GM21717 (cell line): ENCODE measurements at regions not wholly inside any gene's neighbourhood (a gene's known extent, or its start where the extent isn't known, plus 50 kb on each side); places are given as distances from the start of the nearest gene placed in this dataset.

Experiments used
- ATAC-seq: cut with Tn5 transposase; IDR thresholded peaks from one replicate; pipeline ENCODE4 v1.9.1; 2021; ENCODE audit warnings: mild to moderate bottlenecking, moderate library complexity; ENCODE audit not compliant: unreplicated experiment

- ATAC-seq: no peak
Measured at GRCh38 chr22:48697694-48698276, 1129.9 kb downstream of the BRD1 start.

DNA sequence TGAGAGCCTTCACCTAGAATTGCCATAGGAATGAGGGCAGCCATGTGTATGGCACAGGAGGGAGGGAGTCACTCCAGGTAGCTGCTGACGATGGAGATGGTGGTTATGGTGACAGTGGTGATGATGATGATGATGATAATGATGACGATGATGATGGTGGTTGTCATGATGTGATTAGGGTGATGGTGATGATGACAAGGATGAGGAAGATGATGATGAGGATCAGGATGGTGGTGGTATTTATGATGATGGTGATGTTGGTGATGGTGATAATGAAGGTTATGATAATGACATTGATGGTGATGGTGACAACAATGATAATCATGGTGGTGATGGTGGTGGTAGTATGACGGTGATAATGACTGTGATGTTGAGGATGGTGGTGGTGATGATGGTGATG lies 1130.5 kb downstream of the BRD1 start:
- ATAC-seq: no peak

DNA sequence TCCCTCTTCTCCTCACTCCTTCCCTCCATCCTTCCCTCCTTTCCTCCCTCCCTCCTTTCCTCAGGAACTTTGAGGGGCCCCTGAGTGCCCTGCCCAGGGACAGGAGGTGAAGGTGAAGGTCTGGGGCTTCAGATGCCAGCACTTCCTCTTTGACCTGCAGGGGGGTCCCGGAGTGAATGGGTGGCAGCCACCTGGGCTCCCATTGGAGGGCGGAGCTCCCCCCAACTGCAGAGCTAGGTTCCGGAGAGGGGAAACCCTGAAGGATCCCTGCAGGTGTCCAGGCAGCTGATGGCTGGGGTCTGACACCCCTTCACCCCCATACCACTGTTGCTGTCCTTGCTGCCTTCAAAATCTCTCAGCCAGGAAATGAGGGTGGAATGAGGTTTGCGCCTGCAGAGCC lies 1131.3 kb downstream of the BRD1 start:
- ATAC-seq: no peak

GRCh38 chr22:48695731-48696305 lies 1131.9 kb downstream of the BRD1 start:
- no peak for ATAC-seq

DNA sequence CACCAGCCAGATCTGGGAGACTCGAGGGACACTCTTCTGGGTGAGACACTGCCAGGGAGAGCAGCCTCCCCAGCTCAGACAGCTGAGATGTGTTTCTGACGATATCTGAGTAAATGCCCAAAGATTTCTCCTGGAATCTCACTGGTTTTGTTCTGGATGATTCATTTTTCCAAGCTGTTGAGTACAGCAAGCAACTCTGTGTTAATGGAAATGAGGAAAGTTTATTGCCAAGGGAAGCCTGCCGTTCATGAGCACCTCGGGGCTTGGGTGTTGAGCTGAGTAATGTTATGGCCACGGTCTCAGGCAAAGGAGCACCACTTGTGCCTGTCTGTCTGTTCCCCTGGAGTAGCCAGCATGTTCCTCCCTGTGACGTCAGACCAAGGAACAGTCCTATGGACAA lies 1132.4 kb downstream of the BRD1 start:
- ATAC-seq: no peak

DNA sequence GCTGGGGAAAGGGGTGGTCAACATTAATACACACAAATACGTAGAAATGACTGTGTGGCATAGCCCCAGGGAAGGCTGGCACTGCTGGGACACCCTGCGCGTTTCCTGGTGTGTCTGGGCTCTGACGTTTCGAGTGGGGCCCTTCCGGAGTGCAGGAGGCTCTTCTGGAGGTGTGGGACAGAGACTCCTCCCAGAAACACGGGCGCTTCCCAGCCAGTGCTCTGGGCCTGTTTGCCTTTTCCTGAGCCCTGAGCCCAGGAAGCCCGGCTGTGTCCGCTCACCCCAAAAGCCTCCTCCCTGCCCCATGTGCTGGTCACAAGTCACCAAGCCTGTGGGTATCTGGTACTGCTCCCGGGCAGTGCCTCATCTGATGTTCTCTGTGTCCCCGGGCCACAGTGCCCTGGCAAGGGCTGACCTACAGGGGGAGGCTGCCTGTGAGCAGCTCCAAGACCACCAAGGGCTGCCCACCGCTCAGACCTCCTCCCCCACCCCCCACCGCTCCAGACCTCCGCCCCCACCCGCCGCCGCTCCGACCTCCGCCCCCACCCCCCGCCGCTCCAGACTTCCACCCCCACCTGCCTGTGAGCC lies 1133.3 kb downstream of the BRD1 start:
- ATAC-seq: no peak

DNA sequence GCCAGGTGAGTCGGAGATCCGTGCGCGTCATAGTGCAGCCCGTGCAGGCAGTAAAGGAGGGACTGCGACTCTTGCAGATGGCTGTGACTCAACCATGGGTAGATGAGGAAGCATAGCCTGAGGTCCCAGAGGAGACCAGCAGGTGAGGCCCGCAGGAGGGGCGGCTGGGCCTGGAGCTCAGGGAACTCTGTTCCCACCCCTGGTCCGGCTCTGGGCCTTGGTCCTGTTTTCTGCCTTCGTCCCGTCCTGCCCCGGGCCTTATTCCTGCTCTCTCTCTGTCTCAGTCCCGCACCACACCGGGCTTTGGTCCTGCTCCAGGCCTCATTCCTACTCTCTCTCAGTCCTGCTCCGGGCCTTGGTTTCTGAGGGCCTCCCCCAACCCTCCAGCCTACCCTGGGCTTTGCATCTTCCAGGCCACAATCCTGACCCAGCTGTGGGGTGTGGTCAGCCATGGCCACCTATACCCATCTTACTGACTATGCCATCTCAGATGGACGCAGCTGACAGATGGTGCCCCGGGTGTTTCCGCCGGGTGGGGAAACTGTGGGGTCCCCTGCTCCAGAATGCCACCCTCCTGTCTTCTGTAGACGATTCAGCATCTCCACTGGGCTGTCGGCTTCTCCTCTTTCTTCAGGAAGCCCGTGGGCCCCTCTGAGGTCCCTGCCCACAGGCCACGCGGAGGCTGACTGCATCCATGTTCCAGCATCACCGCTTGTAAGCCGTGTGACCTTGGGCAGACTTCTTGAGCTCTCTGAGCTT lies 1134.1 kb downstream of the BRD1 start:
- ATAC-seq: no peak

- ATAC-seq: no peak
Measured at GRCh38 chr22:48692734-48693376, 1134.8 kb downstream of the BRD1 start.

DNA sequence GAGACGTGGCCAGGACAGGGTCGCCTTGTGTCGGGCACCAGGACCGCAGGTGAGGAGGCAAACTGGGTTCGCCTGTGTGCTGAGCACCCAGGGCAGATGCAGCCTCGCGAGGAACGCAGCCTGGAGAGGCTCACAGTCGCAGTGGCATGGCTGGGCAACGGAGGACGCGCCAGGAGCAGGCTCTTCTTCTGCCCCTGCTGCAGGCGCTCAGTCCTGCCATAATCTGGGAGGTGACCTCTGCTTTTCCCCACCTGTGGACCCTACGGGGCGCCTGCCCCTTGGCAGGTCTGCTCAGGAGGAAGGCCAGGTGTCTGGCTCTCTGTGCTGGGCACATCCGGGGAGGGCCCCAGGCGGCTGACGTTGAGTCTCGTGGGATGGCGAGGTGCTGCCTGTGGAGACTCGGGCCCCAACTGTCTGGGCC lies 1136.2 kb downstream of the BRD1 start:
- no peak for ATAC-seq

GRCh38 chr22:48690583-48691317 lies 1136.9 kb downstream of the BRD1 start:
- no peak for ATAC-seq

GRCh38 chr22:48689206-48689605 lies 1138.5 kb downstream of the BRD1 start:
- no peak for ATAC-seq

- no peak for ATAC-seq
Measured at GRCh38 chr22:48688366-48688765, 1139.3 kb downstream of the BRD1 start.

DNA sequence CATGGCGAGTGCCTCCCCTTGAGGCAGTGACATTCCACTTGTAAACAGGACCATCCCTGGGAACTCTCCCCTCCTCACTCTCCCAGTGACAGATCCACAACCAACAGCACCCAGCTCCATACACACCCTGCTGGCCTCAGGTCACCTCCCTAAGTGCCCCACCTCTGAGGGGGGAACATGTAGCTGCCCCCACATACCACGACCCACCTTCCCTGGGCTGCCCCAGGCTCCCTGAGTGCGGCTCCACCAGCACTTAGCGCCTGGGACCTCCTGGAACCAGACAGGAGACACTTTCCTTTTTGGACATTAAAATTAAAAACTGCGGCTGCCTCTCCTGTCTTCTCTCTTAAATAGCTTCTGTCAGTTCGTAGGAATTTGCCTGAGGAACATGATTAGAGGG lies 1140.1 kb downstream of the BRD1 start:
- no peak for ATAC-seq

- ATAC-seq: no peak
Measured at GRCh38 chr22:48686694-48687302, 1140.9 kb downstream of the BRD1 start.

DNA sequence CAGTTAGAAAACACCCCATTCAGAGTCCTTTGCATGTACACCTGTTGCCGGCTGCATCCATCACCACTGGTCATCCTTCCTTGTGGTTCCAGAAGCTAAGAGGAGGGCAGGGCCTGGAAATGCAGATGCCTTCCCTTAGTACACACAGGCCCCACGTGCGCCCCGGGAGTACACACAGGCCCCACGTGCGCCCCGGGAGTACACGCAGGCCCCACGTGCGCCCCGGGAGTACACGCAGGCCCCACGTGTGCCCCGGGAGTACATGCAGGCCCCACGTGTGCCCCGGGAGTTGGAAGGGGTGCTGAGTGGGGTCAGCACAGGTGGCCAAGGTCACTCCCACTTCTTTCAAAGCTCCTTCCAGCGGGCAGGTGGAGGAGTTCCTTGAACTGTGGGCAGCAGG lies 1141.9 kb downstream of the BRD1 start:
- ATAC-seq: no peak

GRCh38 chr22:48683640-48684039 lies 1144.0 kb downstream of the BRD1 start:
- no peak for ATAC-seq

DNA sequence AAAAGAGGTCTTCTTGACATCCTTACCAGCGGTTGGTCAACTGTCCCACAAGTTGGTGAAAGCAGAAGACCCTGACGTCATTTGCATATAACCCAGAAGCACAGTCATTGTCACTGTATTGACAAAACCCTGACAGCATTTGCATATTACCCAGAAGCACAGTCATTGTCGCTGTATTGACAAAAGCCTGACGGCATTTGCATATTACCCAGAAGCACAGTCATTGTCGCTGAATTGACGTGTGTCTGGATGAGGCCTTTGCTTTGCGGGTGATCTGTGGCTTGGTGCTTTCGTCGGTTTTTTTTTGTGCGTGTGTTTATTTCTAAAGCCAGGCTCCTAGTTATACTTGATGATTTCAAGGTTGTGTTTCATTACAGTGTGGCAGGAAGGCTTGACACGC lies 1145.2 kb downstream of the BRD1 start:
- no peak for ATAC-seq

GRCh38 chr22:48680601-48681000 lies 1147.1 kb downstream of the BRD1 start:
- ATAC-seq: no peak

- no peak for ATAC-seq
Measured at GRCh38 chr22:48679656-48680555, 1147.8 kb downstream of the BRD1 start.
